ENCODE measurements at regions not wholly inside any gene's neighbourhood (a gene's known extent, or its start where the extent isn't known, plus 50 kb on each side); places are given as distances from the start of the nearest gene placed in this dataset.

- DNase-seq (ENCODE audit: low read depth, low spot score) = no peak
- no peak overlapping the region for H3K4me3 ChIP-seq (ENCODE audit: control insufficient read depth in 2 of 3, extremely low read depth in 1 of 3, insufficient read depth in 2 of 3, low read depth in 1 of 3, low read length in 3 of 3)
- H3K9me3 ChIP-seq (ENCODE audit: control insufficient read depth, low read depth, low read length) = no peaks in the 10 kb centered on the region
- no peak overlapping the region for H2AFZ ChIP-seq (ENCODE audit: control insufficient read depth, low read length)
- no peak overlapping the region for H3K4me2 ChIP-seq (ENCODE audit: control insufficient read depth, extremely low read depth, insufficient read depth, low read depth, low read length)
- no peaks in the 10 kb centered on the region for H4K20me1 ChIP-seq (ENCODE audit: control insufficient read depth, extremely low read depth, insufficient read depth, low read length)
- H3K4me1 ChIP-seq (ENCODE audit: control insufficient read depth, extremely low read depth, insufficient read depth, low read length) = no peaks in the 10 kb centered on the region
- no peak overlapping the region for H3K27ac ChIP-seq (ENCODE audit: control insufficient read depth, insufficient read depth, low read length)
- dilution Hi-C loops (cut with MboI; ENCODE audit: extremely low pct_ligation_motif_present, low sequenced_read_pairs) = no loop called here
- FAIRE-seq = no peak
- TF ChIP-seq EZH2 (IDR thresholded peaks at IDR 0.05; ENCODE audit: low read length) (no peak), CTCF (optimal IDR thresholded peaks at IDR 0.05 in 1 of 3, IDR thresholded peaks at IDR 0.05 in 1 of 3, conservative IDR thresholded peaks at IDR 0.05 in 1 of 3; ENCODE audit: extremely low read depth in 1 of 3, insufficient read depth in 2 of 3, low read length in 3 of 3) (no peak)
- no peaks in the 10 kb centered on the region for H3K9me1 ChIP-seq (ENCODE audit: control insufficient read depth, extremely low read depth, insufficient read depth, low read length)
- H3K9ac ChIP-seq (ENCODE audit: control insufficient read depth, extremely low read depth, insufficient read depth, low read length) = no peak overlapping the region
- no peaks in the 10 kb centered on the region for H3K27me3 ChIP-seq (ENCODE audit: control insufficient read depth, extremely low read depth, insufficient read depth, low read length)
- no peaks in the 10 kb centered on the region for H3K79me2 ChIP-seq (ENCODE audit: control insufficient read depth, insufficient read depth, low read length)
- H3K36me3 ChIP-seq (ENCODE audit: control insufficient read depth in 2 of 2, extremely low read depth in 1 of 2, insufficient read depth in 2 of 2, low read length in 2 of 2) = no peaks in the 10 kb centered on the region
These were observed 830.3 kb downstream of the DIPK2A start for GRCh38 chr3:144801890-144802289.

- Histone ChIP-seq H3K36me3 (ENCODE audit: control insufficient read depth in 2 of 2, extremely low read depth in 1 of 2, insufficient read depth in 2 of 2, low read length in 2 of 2) (no peaks in the 10 kb centered on the region), H3K9ac (ENCODE audit: control insufficient read depth, extremely low read depth, insufficient read depth, low read length) (no peak overlapping the region), H3K4me1 (ENCODE audit: control insufficient read depth, extremely low read depth, insufficient read depth, low read length) (no peaks in the 10 kb centered on the region), H3K27ac (ENCODE audit: control insufficient read depth, insufficient read depth, low read length) (no peak overlapping the region), H3K27me3 (ENCODE audit: control insufficient read depth, extremely low read depth, insufficient read depth, low read length) (no peaks in the 10 kb centered on the region), H3K4me3 (ENCODE audit: control insufficient read depth in 2 of 3, extremely low read depth in 1 of 3, insufficient read depth in 2 of 3, low read depth in 1 of 3, low read length in 3 of 3) (no peak overlapping the region), H3K79me2 (ENCODE audit: control insufficient read depth, insufficient read depth, low read length) (no peaks in the 10 kb centered on the region), H4K20me1 (ENCODE audit: control insufficient read depth, extremely low read depth, insufficient read depth, low read length) (no peaks in the 10 kb centered on the region), H3K4me2 (ENCODE audit: control insufficient read depth, extremely low read depth, insufficient read depth, low read depth, low read length) (no peak overlapping the region), H3K9me3 (ENCODE audit: control insufficient read depth, low read depth, low read length) (no peaks in the 10 kb centered on the region), H2AFZ (ENCODE audit: control insufficient read depth, low read length) (no peak overlapping the region), H3K9me1 (ENCODE audit: control insufficient read depth, extremely low read depth, insufficient read depth, low read length) (no peaks in the 10 kb centered on the region)
- dilution Hi-C loops (cut with MboI; ENCODE audit: extremely low pct_ligation_motif_present, low sequenced_read_pairs) = no loop called here
- DNase-seq (ENCODE audit: low read depth, low spot score) (no peak), FAIRE-seq (no peak)
- TF ChIP-seq CTCF (optimal IDR thresholded peaks at IDR 0.05 in 1 of 3, IDR thresholded peaks at IDR 0.05 in 1 of 3, conservative IDR thresholded peaks at IDR 0.05 in 1 of 3; ENCODE audit: extremely low read depth in 1 of 3, insufficient read depth in 2 of 3, low read length in 3 of 3) (no peak), EZH2 (IDR thresholded peaks at IDR 0.05; ENCODE audit: low read length) (no peak)
These were observed 837.8 kb downstream of the DIPK2A start for GRCh38 chr3:144809380-144809779.
